DOHH2 (cell line): ENCODE measurements at regions not wholly inside any gene's neighbourhood (a gene's known extent, or its start where the extent isn't known, plus 50 kb on each side); places are given as distances from the start of the nearest gene placed in this dataset.

Experiments used
- EZH2phosphoT487 ChIP-seq: fragments of 200-600 bp; sonication (generic); IDR thresholded peaks from 2 replicates; pipeline ENCODE4 v1.6.1; 2017; ENCODE audit warnings: borderline replicate concordance, mild to moderate bottlenecking, antibody characterized with exemption, low read length, moderate library complexity, mixed read lengths
- TF ChIP-seq, protein P1 (sequence below): fragments of 200-600 bp; sonication (generic); IDR thresholded peaks from one replicate; pipeline ENCODE4 v1.5.1; 2014; ENCODE audit warnings: antibody characterized with exemption, mild to moderate bottlenecking, low read depth, low read length; ENCODE audit not compliant: poor library complexity, severe bottlenecking

DNA sequence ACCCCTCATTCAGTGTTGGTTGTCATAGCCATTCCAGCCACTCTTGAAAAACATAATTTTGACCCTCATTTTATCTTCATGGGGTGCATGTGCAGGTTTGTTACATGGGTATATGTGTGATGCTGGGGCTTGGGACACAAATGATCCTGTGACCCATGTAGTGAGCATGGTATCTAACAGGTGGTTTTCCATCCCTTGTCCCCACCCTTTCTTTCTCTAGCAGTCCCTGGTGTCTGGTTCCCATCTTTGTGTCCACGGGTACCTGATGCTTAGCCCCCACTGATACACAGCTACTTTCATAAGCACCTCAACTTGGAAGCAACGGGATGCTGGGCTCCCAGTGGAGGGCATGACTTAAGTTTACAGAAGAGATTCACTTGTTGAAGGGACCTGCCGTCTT is 373.5 kb downstream of the UQCRFS1 start:
- TF ChIP-seq, protein P1, sequence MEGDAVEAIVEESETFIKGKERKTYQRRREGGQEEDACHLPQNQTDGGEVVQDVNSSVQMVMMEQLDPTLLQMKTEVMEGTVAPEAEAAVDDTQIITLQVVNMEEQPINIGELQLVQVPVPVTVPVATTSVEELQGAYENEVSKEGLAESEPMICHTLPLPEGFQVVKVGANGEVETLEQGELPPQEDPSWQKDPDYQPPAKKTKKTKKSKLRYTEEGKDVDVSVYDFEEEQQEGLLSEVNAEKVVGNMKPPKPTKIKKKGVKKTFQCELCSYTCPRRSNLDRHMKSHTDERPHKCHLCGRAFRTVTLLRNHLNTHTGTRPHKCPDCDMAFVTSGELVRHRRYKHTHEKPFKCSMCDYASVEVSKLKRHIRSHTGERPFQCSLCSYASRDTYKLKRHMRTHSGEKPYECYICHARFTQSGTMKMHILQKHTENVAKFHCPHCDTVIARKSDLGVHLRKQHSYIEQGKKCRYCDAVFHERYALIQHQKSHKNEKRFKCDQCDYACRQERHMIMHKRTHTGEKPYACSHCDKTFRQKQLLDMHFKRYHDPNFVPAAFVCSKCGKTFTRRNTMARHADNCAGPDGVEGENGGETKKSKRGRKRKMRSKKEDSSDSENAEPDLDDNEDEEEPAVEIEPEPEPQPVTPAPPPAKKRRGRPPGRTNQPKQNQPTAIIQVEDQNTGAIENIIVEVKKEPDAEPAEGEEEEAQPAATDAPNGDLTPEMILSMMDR, result no peak
- no peak for TF ChIP-seq EZH2phosphoT487
